Activated CD8-positive, alpha-beta memory T cell treated with anti-CD3 and anti-CD28 coated beads, Interleukin-2, amount 50 U/mL, for 24 hours (primary cell): ENCODE measurements at regions not wholly inside any gene's neighbourhood (a gene's known extent, or its start where the extent isn't known, plus 50 kb on each side); places are given as distances from the start of the nearest gene placed in this dataset.
"Not testable (repeated sequence)": the region's sequence is repeated elsewhere in the genome, so short reads cannot be mapped to it uniquely, and the experiment has no call there.

Source experiments
- DNase-seq: peaks from one replicate; pipeline ENCODE4 v3.0.0-alpha.2; 2020; ENCODE audit errors: extremely low read depth

- DNase-seq, result no peak
Observed at GRCh38 chr1:47491341-47491753, 53.5 kb downstream of the FOXD2 start.

DNA sequence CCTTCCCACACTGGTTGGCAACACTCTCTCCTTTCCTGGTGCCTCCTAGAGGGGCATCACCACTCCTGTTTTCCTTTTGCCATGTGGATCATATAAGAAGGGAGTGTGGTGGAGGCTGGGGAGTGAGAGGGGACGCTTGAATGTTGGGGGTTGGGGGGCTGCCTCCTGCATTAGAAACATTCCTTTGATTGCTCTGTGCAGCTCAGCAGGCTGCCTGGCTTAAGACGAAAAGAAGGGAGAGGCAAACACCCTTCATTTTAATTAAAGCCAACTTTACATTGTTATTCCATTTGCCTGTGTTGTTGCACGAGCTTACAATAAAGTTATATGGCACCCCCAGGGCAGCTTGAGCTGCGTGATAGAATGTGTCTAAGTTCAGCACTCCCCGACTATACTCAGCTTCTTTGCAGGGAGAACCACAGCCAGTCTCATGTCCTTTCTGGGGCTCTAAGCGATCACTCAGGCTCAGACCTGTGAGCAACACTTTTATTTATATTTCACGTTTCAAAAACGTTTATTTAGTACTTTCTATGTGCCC is 57.4 kb downstream of the FOXD2 start:
- DNase-seq, result no peak

DNA sequence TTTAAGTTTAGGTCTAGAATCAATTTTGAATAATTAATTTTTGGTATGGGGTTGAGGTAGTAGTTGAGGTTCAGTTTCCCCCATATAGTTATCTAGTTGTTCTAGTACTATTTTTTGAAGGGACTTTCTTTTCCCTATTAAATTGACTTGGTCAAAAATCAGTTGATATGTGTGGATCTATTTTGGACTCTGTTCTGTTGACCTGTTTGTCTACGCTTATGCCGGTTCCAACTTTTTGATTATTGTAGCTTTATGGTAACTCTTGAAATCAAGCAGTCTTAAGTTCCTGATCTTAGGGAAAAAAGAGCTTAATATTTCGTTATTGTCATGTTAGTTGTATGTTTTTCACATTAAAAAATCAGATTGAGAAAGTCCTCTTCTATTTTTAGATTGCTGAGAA is 60.7 kb downstream of the FOXD2 start:
- DNase-seq, result no peak

GRCh38 chr1:47501069-47501468 is 63.2 kb downstream of the FOXD2 start:
- no peak for DNase-seq

DNA sequence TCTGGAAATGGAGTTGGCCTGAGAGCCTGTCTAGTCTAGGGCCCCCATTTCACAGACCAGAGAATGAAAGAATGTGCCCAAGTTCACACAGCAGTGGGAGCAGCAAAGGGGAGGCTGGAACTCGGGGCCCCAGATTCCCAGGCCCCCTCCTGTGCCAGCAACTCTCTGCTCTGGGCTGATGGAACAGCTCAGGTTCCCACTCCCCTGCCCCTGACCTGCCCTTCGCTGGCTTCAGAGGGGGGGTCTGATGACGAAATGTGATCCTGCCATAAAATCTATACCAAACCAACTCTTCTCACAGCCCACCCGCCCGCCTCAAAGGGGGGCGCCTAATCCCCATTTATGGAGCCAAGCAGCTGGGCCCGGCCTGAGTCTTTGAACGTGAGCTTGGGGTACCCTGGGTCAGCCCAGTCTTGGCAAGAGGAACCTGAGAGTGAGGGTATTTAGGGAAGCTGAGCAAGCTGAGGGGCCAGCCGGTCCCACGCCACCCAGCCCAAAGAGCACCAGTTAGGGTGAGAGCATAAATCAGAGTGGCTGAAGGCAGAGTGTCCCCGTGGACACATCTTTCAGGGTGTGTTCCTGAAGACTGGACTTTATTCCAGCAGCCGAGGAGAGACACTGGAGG is 65.0 kb downstream of the FOXD2 start:
- no peak for DNase-seq

DNA sequence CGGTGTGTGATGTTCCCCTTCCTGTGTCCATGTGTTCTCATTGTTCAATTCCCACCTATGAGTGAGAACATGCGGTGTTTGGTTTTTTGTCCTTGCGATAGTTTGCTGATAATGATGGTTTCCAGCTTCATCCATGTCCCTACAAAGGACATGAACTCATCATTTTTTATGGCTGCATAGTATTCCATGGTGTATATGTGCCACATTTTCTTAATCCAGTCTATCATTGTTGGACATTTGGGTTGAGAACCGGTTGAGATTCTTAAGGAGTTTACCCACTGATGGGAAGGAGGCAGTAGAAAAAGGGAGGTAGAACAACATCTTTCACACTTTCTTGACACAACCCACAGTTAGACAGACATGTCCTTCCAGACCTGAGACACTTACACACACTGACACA is 67.0 kb downstream of the FOXD2 start:
- not testable (repeated sequence) for DNase-seq

- no peak for DNase-seq
Observed at GRCh38 chr1:47505267-47505666, 67.4 kb downstream of the FOXD2 start.

- DNase-seq, result no peak
Observed at GRCh38 chr1:47506053-47506452, 68.2 kb downstream of the FOXD2 start.

- no peak for DNase-seq
Observed at GRCh38 chr1:47507144-47507543, 69.3 kb downstream of the FOXD2 start.

DNA sequence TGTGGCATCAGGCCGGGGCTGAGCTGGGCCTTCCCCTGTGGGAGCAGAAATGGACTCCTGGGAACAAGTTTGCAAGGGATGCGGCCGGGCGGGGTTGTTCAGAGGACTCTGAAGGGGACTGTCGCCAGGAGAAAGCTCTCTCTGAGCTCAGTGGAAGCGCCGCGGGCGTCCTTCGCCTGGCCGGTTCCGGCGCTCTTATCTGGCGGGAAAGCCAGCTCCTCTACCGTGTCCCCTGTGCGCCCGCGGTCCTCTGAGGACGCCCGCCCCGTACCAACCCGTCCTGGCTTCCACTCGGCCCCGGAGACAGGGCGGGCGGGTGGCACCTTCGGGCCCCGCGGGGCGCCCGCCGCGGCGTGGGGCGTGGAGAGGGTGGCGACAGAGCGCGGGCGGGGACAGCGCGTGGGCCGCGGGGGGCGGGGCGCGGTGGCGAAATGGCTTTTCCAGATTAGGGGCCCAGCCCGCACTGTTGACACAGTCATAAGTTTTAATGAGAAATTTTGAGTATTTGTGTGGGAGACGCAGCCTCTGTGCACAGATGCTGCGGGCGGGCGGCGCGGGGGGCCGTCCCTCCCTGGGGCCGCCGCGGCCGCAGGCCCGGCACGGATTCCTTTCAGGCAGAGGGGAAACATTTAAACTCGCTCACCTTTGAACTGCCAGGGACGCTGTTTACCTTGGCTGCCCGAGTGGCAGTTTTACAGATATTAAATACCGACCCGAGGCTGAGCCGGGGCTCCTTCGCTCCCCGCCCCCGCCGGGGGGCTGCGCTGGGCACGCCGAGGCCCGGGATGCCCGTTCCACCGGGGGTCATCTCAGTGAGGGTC is 70.2 kb downstream of the FOXD2 start:
- DNase-seq, result no peak

DNA sequence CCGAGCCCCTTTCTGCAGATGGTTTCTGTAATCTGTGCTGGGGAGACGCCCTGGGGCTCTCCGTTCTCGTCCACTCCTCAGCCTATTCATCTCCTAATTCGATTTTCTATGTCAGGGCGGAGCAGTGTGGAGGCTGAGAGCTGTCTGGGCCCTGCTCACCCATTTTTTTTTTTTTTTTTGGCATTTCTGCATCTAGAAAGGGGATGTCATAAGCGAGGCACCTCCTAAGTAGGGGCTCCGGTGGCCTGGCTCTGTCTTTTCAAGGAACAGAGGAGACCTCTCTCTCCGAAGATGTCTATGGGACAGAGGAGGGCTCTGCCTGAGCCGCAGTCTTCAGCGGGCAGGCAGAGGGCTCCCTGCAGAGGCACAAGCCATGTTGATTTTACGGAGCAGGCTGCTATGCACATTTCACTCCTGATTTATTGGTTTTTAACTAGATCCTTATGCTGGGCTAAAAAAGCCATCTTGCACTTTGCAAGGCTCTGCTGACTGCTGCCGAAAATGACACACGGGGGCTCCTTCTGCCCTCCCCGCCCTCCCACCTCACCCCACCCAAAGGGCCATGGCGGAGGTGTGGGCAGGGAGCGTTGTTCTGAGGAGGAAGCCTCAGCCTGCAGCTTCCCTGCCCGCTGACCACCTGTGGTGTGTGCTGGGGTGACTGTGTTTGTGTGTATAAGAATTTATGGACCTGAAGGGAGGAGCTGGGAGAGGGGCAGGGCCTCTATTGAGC is 71.0 kb downstream of the FOXD2 start:
- DNase-seq, result no peak

DNA sequence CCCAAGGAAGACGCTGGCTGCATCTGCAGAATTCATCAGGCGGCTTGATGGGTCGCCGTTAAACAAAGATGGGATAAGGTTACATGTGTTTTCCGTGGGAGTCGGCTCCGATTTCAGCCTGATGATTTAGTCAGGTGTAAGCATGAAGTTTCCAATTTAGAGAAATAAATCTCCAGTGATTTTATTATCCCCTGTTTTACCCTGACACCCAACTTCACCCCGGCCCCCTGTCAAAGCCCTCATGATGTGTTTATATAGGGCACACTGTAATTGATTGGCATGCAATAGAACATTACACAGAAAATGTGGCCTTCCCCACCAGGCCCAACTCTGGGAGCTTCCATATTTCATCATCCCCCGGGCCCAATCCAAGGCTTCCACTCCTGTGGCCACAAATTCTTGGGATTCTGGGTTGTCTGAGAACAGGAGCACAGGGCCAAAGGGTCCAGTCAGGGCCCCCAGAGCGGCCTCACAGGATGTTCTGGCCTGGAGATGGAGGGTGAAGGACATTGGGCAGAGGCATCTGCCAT is 72.5 kb downstream of the FOXD2 start:
- DNase-seq, result no peak

- DNase-seq, result no peak
Observed at GRCh38 chr1:47511825-47512224, 74.0 kb downstream of the FOXD2 start.

GRCh38 chr1:47513393-47513792 is 75.5 kb downstream of the FOXD2 start:
- DNase-seq, result no peak

DNA sequence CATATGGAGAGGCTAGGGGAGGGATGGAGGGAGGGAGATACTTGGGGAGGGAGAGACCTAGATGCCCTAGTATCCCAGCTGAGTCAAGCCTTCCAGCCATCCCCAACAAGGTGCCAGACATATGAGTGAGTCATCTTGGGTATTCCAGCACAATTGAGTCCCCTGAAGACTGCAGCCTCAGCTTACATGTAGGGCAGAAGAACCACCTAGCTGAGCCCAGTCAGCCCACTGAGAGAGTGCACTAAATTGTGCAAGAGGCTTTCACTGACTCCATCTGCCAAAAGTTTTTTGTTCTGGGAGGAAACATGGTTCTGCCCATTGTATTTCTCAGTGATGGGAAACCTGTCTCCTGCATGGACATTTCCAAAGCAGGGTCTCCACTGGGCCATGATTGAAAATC is 76.4 kb downstream of the FOXD2 start:
- DNase-seq, result no peak

DNA sequence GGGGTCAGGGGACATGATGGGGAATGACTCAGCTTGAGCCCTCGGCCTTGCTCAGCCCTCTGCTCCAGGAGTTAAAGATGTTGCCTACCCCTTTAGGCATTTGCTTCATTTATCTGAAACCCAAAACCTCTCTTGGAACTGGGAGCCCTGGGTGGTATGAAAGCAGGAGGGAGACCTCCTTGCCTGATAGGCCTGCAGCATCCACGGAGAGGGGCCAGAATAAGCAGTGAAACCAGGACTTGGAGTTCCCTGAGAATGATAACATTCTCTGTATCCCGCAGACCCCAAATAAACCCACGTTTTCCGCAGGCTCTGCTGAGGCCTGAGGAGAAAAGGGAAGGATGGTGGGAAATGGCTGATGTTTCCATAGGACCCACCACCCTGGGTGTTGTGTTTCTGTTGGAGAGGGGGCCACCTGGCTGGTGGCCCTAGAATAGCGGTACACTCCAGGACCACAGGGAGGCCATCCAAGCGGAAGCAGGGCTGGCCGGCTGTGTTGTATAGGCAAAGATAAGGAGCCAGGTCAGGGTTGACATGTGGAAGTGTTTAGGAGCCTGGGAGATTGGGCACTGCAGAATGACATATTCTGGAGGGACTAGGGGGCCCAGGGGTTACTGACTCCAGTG is 77.4 kb downstream of the FOXD2 start:
- no peak for DNase-seq

DNA sequence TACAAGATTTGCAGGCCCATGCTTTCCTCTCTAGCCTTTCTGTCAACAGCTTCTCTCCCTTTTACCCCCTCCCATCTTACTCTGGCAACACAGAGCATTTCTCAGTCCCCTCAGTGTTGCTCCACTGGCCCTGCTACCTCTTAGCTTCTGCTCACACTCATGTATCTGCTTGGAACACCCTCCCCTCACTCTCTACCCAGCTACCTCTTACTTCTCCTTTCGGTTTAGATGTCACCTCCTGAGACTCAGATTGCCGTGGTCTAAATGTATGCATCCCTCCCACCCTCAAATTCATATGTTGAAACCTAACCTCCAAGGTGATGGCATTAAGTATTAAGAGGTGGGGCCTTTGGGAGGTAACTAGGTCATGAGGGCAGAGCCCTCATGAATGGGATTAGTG is 80.1 kb downstream of the FOXD2 start:
- no peak for DNase-seq

DNA sequence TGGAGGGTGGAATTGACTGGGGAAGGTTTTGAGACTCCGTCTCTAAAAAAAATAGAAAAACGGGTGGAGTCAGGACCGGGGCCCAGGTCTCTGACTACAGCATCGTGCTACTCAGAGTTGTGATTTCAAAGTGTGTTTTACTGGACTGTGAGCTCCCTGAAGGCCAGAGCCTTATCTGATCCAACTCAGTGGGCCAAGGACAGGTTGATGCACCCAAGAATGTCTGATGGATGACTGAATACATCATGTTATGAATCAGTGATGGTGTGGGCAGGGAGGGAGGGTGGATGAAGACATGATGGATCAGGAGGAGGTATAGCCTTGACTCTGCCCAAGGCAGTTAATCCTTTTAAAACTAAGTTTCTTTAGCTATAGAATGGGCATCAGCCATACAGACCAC is 81.6 kb downstream of the FOXD2 start:
- no peak for DNase-seq

- no peak for DNase-seq
Observed at GRCh38 chr1:47519971-47520370, 82.1 kb downstream of the FOXD2 start.

- DNase-seq, result no peak
Observed at GRCh38 chr1:47521034-47521881, 83.4 kb downstream of the FOXD2 start.
